MM.1S (cell line): ENCODE measurements at regions not wholly inside any gene's neighbourhood (a gene's known extent, or its start where the extent isn't known, plus 50 kb on each side); places are given as distances from the start of the nearest gene placed in this dataset.

Experiments
- EZH2 ChIP-seq: fragments of 300-600 bp; sonication (generic); optimal IDR thresholded peaks from 2 replicates; pipeline ENCODE3; 2017; ENCODE audit warnings: low read depth, mild to moderate bottlenecking, antibody characterized with exemption, low read length, mixed read lengths
- EZH2phosphoT487 ChIP-seq: fragments of 300-600 bp; sonication (generic); IDR thresholded peaks from 2 replicates; pipeline ENCODE4 v1.6.1; 2018; ENCODE audit warnings: antibody characterized with exemption, low read length
- TF ChIP-seq, protein P1 (sequence below): fragments of 300-600 bp; sonication (generic); IDR thresholded peaks from 2 replicates; pipeline ENCODE4 v1.5.1; 2016; ENCODE audit warnings: antibody characterized with exemption, low read length, mixed read lengths

DNA sequence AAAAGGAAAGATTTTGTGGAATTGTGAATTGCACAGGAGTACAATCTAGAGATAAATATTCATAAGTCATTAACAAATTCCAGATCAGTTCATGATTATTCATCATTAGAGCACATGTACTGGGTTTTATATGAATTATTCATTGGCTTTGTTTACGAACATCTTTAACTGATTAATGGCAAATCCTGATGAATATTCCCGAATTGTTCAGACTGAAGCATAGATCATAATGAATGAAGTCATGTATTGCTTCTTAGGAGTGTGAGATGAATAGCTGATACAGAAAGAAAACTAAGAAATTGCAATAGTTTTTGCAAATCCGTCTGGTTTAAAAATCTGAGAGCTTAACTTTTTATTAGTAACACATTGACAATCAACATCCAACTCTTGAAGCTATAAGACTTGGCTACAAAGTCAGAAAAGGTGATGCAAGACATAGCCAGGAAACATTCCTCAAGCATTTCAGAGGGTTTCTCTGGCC lies 183.6 kb upstream of the DGKB start:
- TF ChIP-seq, protein P1, sequence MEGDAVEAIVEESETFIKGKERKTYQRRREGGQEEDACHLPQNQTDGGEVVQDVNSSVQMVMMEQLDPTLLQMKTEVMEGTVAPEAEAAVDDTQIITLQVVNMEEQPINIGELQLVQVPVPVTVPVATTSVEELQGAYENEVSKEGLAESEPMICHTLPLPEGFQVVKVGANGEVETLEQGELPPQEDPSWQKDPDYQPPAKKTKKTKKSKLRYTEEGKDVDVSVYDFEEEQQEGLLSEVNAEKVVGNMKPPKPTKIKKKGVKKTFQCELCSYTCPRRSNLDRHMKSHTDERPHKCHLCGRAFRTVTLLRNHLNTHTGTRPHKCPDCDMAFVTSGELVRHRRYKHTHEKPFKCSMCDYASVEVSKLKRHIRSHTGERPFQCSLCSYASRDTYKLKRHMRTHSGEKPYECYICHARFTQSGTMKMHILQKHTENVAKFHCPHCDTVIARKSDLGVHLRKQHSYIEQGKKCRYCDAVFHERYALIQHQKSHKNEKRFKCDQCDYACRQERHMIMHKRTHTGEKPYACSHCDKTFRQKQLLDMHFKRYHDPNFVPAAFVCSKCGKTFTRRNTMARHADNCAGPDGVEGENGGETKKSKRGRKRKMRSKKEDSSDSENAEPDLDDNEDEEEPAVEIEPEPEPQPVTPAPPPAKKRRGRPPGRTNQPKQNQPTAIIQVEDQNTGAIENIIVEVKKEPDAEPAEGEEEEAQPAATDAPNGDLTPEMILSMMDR: no peak
- no peak for TF ChIP-seq EZH2
- TF ChIP-seq EZH2phosphoT487: no peak
